ENCODE measurements at regions not wholly inside any gene's neighbourhood (a gene's known extent, or its start where the extent isn't known, plus 50 kb on each side); places are given as distances from the start of the nearest gene placed in this dataset.

DNA sequence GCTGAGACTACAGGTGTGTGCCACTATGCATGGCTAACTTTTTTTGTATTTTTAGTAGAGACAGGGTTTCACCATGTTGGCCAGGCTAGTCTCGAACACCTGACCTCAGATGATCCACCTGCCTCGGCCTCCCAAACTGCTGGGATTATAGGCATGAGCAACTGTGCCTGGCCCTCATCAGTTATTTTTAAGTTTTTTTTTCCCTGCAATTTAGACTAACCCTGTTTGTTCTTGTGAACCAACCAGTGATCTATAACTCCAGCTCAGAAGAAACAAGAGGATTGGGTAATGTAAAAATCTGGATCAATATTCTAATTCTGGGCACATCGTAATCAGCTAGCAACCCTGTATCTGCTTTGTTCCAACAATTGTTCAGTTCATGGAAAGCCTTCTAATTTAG lies 155.7 kb downstream of the NXNL2 start:
- no peak for TF ChIP-seq MXI1 (IDR thresholded peaks at IDR 0.05; ENCODE audit: low read depth, low read length)
- no peak for TF ChIP-seq HDAC6 (IDR thresholded peaks at IDR 0.05; ENCODE audit: unreplicated experiment)
- Histone ChIP-seq H3K79me2 (ENCODE audit: control insufficient read depth, insufficient read depth, low read length) (no peaks in the 10 kb centered on the region), H2AFZ (ENCODE audit: control insufficient read depth, low read depth, low read length) (no peak overlapping the region), H4K20me1 (ENCODE audit: control insufficient read depth, insufficient read depth) (no peaks in the 10 kb centered on the region), H3K9ac (ENCODE audit: control insufficient read depth, insufficient read depth, low read length) (no peak overlapping the region), H3K27me3 (replicated peaks in 1 of 2; ENCODE audit: control insufficient read depth in 2 of 2, insufficient read depth in 2 of 2, low read length in 1 of 2) (no peaks in the 10 kb centered on the region), H3K27ac (ENCODE audit: control insufficient read depth, insufficient read depth) (no peak overlapping the region), H3K4me2 (ENCODE audit: control insufficient read depth, insufficient read depth) (no peak overlapping the region), H3K4me1 (ENCODE audit: control insufficient read depth, insufficient read depth, low read length) (no peaks in the 10 kb centered on the region), H3K36me3 (ENCODE audit: control insufficient read depth in 2 of 2, insufficient read depth in 2 of 2, low read length in 1 of 2) (no peaks in the 10 kb centered on the region), H3K4me3 (no peak overlapping the region), H3K9me3 (replicated peaks; ENCODE audit: control insufficient read depth, insufficient read depth, low read length) (no peaks in the 10 kb centered on the region)
- ATAC-seq (no peak), DNase-seq (ENCODE audit: low read depth, low spot score) (no peak), FAIRE-seq (no peak)
- ChIA-PET POLR2A (no interaction called here), CTCF (interaction anchor here (1.1 kb wide), 1 partner anchor 10 kb away, joined by 3 read pairs; no protein-coding TSS in a partner anchor), RAD21 (ENCODE audit: unreplicated experiment) (no interaction called here), SMC1A (ENCODE audit: uncharacterized antibody, unreplicated experiment) (no interaction called here)
- in situ Hi-C loops (cut with MboI) (no loop called here), intact Hi-C loops (cut with micrococcal nuclease; ENCODE audit: unreplicated experiment) (no loop called here)
- WGBS (ENCODE audit: insufficient coverage, insufficient replicate concordance, low lambda C conversion rate, missing lambda C conversion rate) = 11% methylated on average over 3 of the region's 3 CpGs
- no TSS peak for BruUV-seq (replicated peaks)

DNA sequence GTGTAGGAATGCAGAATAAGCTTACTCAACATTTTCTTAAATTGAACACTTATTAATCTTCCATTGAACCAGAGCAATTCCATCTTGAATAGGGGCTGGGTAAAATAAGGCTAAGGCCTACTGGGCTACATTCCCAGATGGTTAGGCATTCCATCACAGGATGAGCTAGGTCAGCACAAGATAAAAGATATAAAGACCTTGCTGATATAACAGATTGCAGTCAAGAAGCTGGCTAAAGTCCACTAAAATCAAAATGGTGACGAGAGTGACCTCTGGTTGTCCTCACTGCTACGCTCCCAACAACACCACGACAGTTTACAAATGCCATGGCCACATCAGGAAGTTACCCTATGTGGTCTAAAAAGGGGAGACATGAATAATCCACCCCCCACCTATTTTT lies 156.1 kb downstream of the NXNL2 start:
- in situ Hi-C loops (cut with MboI) = no loop called here
- Histone ChIP-seq H3K4me2 (ENCODE audit: control insufficient read depth, insufficient read depth) (no peak overlapping the region), H3K4me3 (no peak overlapping the region), H3K36me3 (ENCODE audit: control insufficient read depth in 2 of 2, insufficient read depth in 2 of 2, low read length in 1 of 2) (no peaks in the 10 kb centered on the region), H3K9me3 (replicated peaks; ENCODE audit: control insufficient read depth, insufficient read depth, low read length) (no peaks in the 10 kb centered on the region), H3K79me2 (ENCODE audit: control insufficient read depth, insufficient read depth, low read length) (no peaks in the 10 kb centered on the region), H3K27me3 (replicated peaks in 1 of 2; ENCODE audit: control insufficient read depth in 2 of 2, insufficient read depth in 2 of 2, low read length in 1 of 2) (no peaks in the 10 kb centered on the region), H2AFZ (ENCODE audit: control insufficient read depth, low read depth, low read length) (no peak overlapping the region), H4K20me1 (ENCODE audit: control insufficient read depth, insufficient read depth) (no peaks in the 10 kb centered on the region), H3K4me1 (ENCODE audit: control insufficient read depth, insufficient read depth, low read length) (no peaks in the 10 kb centered on the region), H3K9ac (ENCODE audit: control insufficient read depth, insufficient read depth, low read length) (no peak overlapping the region), H3K27ac (ENCODE audit: control insufficient read depth, insufficient read depth) (no peak overlapping the region)
- intact Hi-C loops (cut with micrococcal nuclease; ENCODE audit: unreplicated experiment) = no loop called here
- WGBS (ENCODE audit: insufficient coverage, insufficient replicate concordance, low lambda C conversion rate, missing lambda C conversion rate) = 9% methylated on average over 3 of the region's 3 CpGs
- ChIA-PET RAD21 (ENCODE audit: unreplicated experiment) (no interaction called here), SMC1A (ENCODE audit: uncharacterized antibody, unreplicated experiment) (no interaction called here), CTCF (no interaction called here), POLR2A (no interaction called here)
- TF ChIP-seq KDM1A (IDR thresholded peaks at IDR 0.05; ENCODE audit: borderline replicate concordance) = no peak
- TF ChIP-seq HCFC1 (IDR thresholded peaks at IDR 0.05; ENCODE audit: low read length) = no peak
- TF ChIP-seq SREBF1 (IDR thresholded peaks at IDR 0.05; ENCODE audit: low read length) = no peak
- no peak for TF ChIP-seq RBBP5 (conservative IDR thresholded peaks at IDR 0.05)
- TF ChIP-seq TCF7 (IDR thresholded peaks at IDR 0.05; ENCODE audit: borderline replicate concordance) = no peak
- TF ChIP-seq, protein P1, sequence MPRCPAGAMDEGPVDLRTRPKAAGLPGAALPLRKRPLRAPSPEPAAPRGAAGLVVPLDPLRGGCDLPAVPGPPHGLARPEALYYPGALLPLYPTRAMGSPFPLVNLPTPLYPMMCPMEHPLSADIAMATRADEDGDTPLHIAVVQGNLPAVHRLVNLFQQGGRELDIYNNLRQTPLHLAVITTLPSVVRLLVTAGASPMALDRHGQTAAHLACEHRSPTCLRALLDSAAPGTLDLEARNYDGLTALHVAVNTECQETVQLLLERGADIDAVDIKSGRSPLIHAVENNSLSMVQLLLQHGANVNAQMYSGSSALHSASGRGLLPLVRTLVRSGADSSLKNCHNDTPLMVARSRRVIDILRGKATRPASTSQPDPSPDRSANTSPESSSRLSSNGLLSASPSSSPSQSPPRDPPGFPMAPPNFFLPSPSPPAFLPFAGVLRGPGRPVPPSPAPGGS (IDR thresholded peaks at IDR 0.05; ENCODE audit: borderline replicate concordance, insufficient read depth, low read depth, low read length, poor library complexity, severe bottlenecking) = no peak
- no peak for TF ChIP-seq GABPA (IDR thresholded peaks at IDR 0.05; ENCODE audit: low read depth)
- no peak for TF ChIP-seq SP1 (IDR thresholded peaks at IDR 0.05; ENCODE audit: low read depth, low read length)
- TF ChIP-seq RAD21 (IDR thresholded peaks at IDR 0.05; ENCODE audit: insufficient read depth, low read depth, low read length) = no peak
- TF ChIP-seq, protein P2, sequence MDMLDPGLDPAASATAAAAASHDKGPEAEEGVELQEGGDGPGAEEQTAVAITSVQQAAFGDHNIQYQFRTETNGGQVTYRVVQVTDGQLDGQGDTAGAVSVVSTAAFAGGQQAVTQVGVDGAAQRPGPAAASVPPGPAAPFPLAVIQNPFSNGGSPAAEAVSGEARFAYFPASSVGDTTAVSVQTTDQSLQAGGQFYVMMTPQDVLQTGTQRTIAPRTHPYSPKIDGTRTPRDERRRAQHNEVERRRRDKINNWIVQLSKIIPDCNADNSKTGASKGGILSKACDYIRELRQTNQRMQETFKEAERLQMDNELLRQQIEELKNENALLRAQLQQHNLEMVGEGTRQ (IDR thresholded peaks at IDR 0.05; ENCODE audit: borderline replicate concordance, low read depth, low read length) = no peak
- TF ChIP-seq ZBED1 (IDR thresholded peaks at IDR 0.05; ENCODE audit: borderline replicate concordance) = no peak
- TF ChIP-seq TBL1XR1 (IDR thresholded peaks at IDR 0.05; ENCODE audit: low read depth, low read length) = no peak
- no peak for TF ChIP-seq MEF2A (IDR thresholded peaks at IDR 0.05; ENCODE audit: insufficient read depth, low read depth, low read length)
- TF ChIP-seq ZZZ3 (IDR thresholded peaks at IDR 0.05; ENCODE audit: control insufficient read depth, insufficient read length, low read depth) = no peak
- no peak for TF ChIP-seq MTA3 (IDR thresholded peaks at IDR 0.05; ENCODE audit: borderline replicate concordance, low read length)
- FAIRE-seq = no peak
- no TSS peak for BruUV-seq (replicated peaks)
- DNase-seq (ENCODE audit: low read depth, low spot score) = no peak
- ATAC-seq = no peak
